H1 (cell line): ENCODE measurements at regions not wholly inside any gene's neighbourhood (a gene's known extent, or its start where the extent isn't known, plus 50 kb on each side); places are given as distances from the start of the nearest gene placed in this dataset.

Experiments
- CTCF ChIA-PET: fragments of 300-600 bp; sonication (Branson Sonifier 250); formaldehyde crosslinking; loops from one replicate; lab custom pipeline; 2021; ENCODE audit not compliant: partially characterized antibody; lab: Charles Lee
- POLR2A ChIA-PET: fragments of 300-600 bp; sonication (Branson Sonifier 250); formaldehyde crosslinking; loops from one replicate; lab custom pipeline; 2021; ENCODE audit warnings: inconsistent platforms; ENCODE audit not compliant: partially characterized antibody; lab: Charles Lee
- DNase-seq, 2 experiments: peaks; one replicate each; pipeline versions ENCODE4 v3.0.0 to v3.0.0-alpha.2; 2010 to 2022; ENCODE audit warnings: low spot score in 2 of 2, low read depth in 1 of 2, mixed read lengths in 1 of 2
- FAIRE-seq: peaks from 2 replicates; lab custom pipeline; 2011; peaks lifted over from hg19 to GRCh38; lab: Jason Lieb, UNC
- H2AFZ ChIP-seq: 2 replicates; pipeline ENCODE4 v1.8.1; 2012; ENCODE audit warnings: low read length, inconsistent platforms
- H2AK5ac ChIP-seq: 2 replicates; pipeline ENCODE4 v1.6.1; 2013; ENCODE audit warnings: low read depth, low read length
- H2BK120ac ChIP-seq: replicated peaks from 2 replicates; pipeline ENCODE3; 2013; ENCODE audit warnings: low read depth, low read length, inconsistent platforms
- H2BK12ac ChIP-seq: 2 replicates; pipeline ENCODE4 v1.6.1; 2013; ENCODE audit warnings: low read depth, low read length
- H2BK15ac ChIP-seq: 2 replicates; pipeline ENCODE4 v1.6.1; 2013; ENCODE audit warnings: low read length
- H2BK20ac ChIP-seq: 2 replicates; pipeline ENCODE4 v1.6.1; 2013; ENCODE audit warnings: low read length
- H2BK5ac ChIP-seq: 2 replicates; pipeline ENCODE4 v1.6.1; 2013; ENCODE audit warnings: low read depth, low read length
- H3K14ac ChIP-seq: 2 replicates; pipeline ENCODE4 v1.6.1; 2013; ENCODE audit warnings: inconsistent platforms; ENCODE audit not compliant: insufficient read length
- H3K18ac ChIP-seq: 2 replicates; pipeline ENCODE4 v1.6.1; 2013; ENCODE audit warnings: low read length; ENCODE audit errors: extremely low read depth
- H3K23ac ChIP-seq: 2 replicates; pipeline ENCODE4 v1.6.1; 2013; ENCODE audit warnings: inconsistent platforms; ENCODE audit not compliant: insufficient read length
- H3K23me2 ChIP-seq: 2 replicates; pipeline ENCODE4 v1.6.1; 2013; ENCODE audit warnings: low read depth, low read length
- H3K27ac ChIP-seq: 2 replicates; pipeline ENCODE4 v1.6.1; 2011; ENCODE audit warnings: low read depth, low read length, inconsistent platforms
- H3K27me3 ChIP-seq, 4 experiments: replicated peaks in 1 of 4; 1 replicate in 1 of 4; 2 replicates in 3 of 4; pipeline versions ENCODE4 v1.6.1 to v1.8.1; 2011 to 2013; ENCODE audit warnings: low read length in 3 of 4, mild to moderate bottlenecking in 3 of 4, inconsistent platforms in 2 of 4, mixed read lengths in 2 of 4, moderate library complexity in 1 of 4; ENCODE audit not compliant: control insufficient read depth in 3 of 4, insufficient read depth in 3 of 4; ENCODE audit errors: extremely low read depth in 1 of 4
- H3K36me3 ChIP-seq, 4 experiments: 2 replicates each; pipeline versions ENCODE4 v1.6.1 to v1.8.1; 2011 to 2013; ENCODE audit warnings: mild to moderate bottlenecking in 4 of 4, low read length in 3 of 4, moderate library complexity in 2 of 4, control low read depth in 1 of 4, inconsistent platforms in 1 of 4; ENCODE audit not compliant: insufficient read depth in 4 of 4, control insufficient read depth in 2 of 4
- H3K4ac ChIP-seq: replicated peaks from 2 replicates; pipeline ENCODE3; 2013; ENCODE audit warnings: low read length, low read depth, mixed read lengths, inconsistent platforms; ENCODE audit not compliant: insufficient read length
- H3K4me1 ChIP-seq, 4 experiments: replicated peaks in 1 of 4; 1 replicate in 1 of 4; 2 replicates in 3 of 4; pipeline versions ENCODE4 v1.6.1 to v1.8.1; 2011 to 2013; ENCODE audit warnings: low read length in 3 of 4, inconsistent platforms in 2 of 4, mixed read lengths in 1 of 4; ENCODE audit not compliant: insufficient read depth in 4 of 4, control insufficient read depth in 3 of 4
- H3K4me2 ChIP-seq, 2 experiments: 2 replicates each; pipeline versions ENCODE4 v1.6.1 to v1.8.1; 2011 to 2013; ENCODE audit warnings: low read depth in 2 of 2, low read length in 2 of 2, control low read depth in 1 of 2, inconsistent platforms in 1 of 2, mild to moderate bottlenecking in 1 of 2; ENCODE audit not compliant: insufficient read depth in 1 of 2
- H3K4me3 ChIP-seq, 4 experiments: fragments of 200-600, 300-600 bp in 1 of 4; sonication (generic), shearing (Covaris generic), sonication (Bioruptor Twin) in 1 of 4; 2 replicates each; pipeline versions ENCODE4 v1.5.1 to v1.8.1; 2011 to 2016; ENCODE audit warnings: low read length in 4 of 4, low read depth in 3 of 4, control low read depth in 2 of 4, inconsistent platforms in 2 of 4, mild to moderate bottlenecking in 2 of 4, mixed read lengths in 1 of 4, moderate library complexity in 1 of 4; ENCODE audit not compliant: insufficient read depth in 2 of 4; ENCODE audit errors: extremely low read depth in 1 of 4
- H3K56ac ChIP-seq: replicated peaks from 2 replicates; pipeline ENCODE3; 2013; ENCODE audit warnings: low read depth, mild to moderate bottlenecking, mixed read lengths, low read length, inconsistent platforms; ENCODE audit not compliant: insufficient read length
- H3K79me1 ChIP-seq: 2 replicates; pipeline ENCODE4 v1.6.1; 2013; ENCODE audit warnings: low read depth, low read length, control low read depth
- H3K79me2 ChIP-seq, 2 experiments: 2 replicates each; pipeline versions ENCODE4 v1.6.1 to v1.8.1; 2012 to 2013; ENCODE audit warnings: low read length in 2 of 2, mild to moderate bottlenecking in 2 of 2, inconsistent platforms in 1 of 2; ENCODE audit not compliant: insufficient read depth in 2 of 2, control insufficient read depth in 1 of 2
- H3K9ac ChIP-seq, 4 experiments: replicated peaks in 1 of 4; 1 replicate in 1 of 4; 2 replicates in 3 of 4; pipeline versions ENCODE4 v1.6.1 to v1.8.1; 2011 to 2013; ENCODE audit warnings: low read depth in 3 of 4, low read length in 3 of 4, control low read depth in 2 of 4, mild to moderate bottlenecking in 2 of 4, moderate library complexity in 2 of 4, inconsistent platforms in 1 of 4; ENCODE audit errors: extremely low read depth in 1 of 4
- H3K9me3 ChIP-seq, 2 experiments: 2 replicates each; pipeline versions ENCODE4 v1.6.1 to v1.8.1; 2012 to 2013; ENCODE audit warnings: mild to moderate bottlenecking in 2 of 2, moderate library complexity in 2 of 2, control low read depth in 1 of 2, inconsistent platforms in 1 of 2, low read depth in 1 of 2, low read length in 1 of 2, mixed read lengths in 1 of 2; ENCODE audit not compliant: insufficient read depth in 2 of 2
- H4K20me1 ChIP-seq, 2 experiments: replicated peaks in 1 of 2; 2 replicates each; pipeline versions ENCODE3 to v1.8.1; 2011 to 2013; ENCODE audit warnings: inconsistent platforms in 2 of 2, low read length in 2 of 2, mild to moderate bottlenecking in 1 of 2; ENCODE audit not compliant: insufficient read depth in 2 of 2, control insufficient read depth in 1 of 2
- H4K5ac ChIP-seq: 2 replicates; pipeline ENCODE4 v1.6.1; 2013; ENCODE audit warnings: low read length, low read depth, mixed read lengths, inconsistent platforms; ENCODE audit not compliant: insufficient read length
- H4K8ac ChIP-seq: 2 replicates; pipeline ENCODE4 v1.8.0; 2013; ENCODE audit warnings: mild to moderate bottlenecking, moderate library complexity, low read length, inconsistent platforms; ENCODE audit not compliant: insufficient read depth; ENCODE audit errors: extremely low read depth
- H4K91ac ChIP-seq: replicated peaks from 2 replicates; pipeline ENCODE3; 2013; ENCODE audit warnings: low read length, mixed read lengths, inconsistent platforms; ENCODE audit not compliant: insufficient read length
- HDAC6 ChIP-seq: IDR thresholded peaks from one replicate; pipeline ENCODE4 v1.7.1; 2012; ENCODE audit warnings: low read depth, mild to moderate bottlenecking, inconsistent platforms, low read length, moderate library complexity
- WGBS, 2 experiments: shearing (Covaris generic) in 1 of 2; methylation state at CpG; one replicate each; pipeline versions ENCODE4 v1.1.6 to v1.1.7; 2013 to 2015; ENCODE audit warnings: low lambda C conversion rate in 2 of 2, mixed read lengths in 2 of 2, inconsistent platforms in 1 of 2, low coverage in 1 of 2, missing lambda C conversion rate in 1 of 2; ENCODE audit not compliant: insufficient replicate concordance in 2 of 2, insufficient coverage in 1 of 2, insufficient read length in 1 of 2; ENCODE audit errors: extremely low coverage in 1 of 2, missing lambda C conversion rate in 1 of 2; 5-methylcytosine and 5-hydroxymethylcytosine counted together

DNA sequence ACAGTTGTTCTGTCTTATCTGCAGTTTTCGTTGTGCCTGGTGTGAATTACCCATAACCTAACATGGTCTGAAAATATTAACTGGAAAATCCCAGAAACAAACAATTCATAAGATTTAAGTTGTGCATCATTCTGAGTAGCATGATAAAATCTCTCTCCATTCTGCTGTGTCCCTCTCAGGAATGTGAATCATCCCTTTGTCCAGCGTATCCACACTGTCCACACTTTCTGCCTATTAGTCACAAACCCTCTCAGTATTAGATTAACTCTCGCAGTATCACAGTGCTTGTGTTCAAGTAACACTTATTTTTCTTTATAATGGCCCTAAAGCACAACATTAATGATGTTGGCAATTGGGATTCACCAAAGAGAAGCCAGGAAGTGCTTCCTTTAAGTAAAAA lies 203.2 kb downstream of the CGGBP1 start:
- Histone ChIP-seq H3K27ac (no peak overlapping the region), H3K4me3 (no peak overlapping the region), H3K9ac (no peak overlapping the region), H3K4me1 (no peaks in the 10 kb centered on the region), H4K8ac (no peak overlapping the region), H3K27me3 (no peaks in the 10 kb centered on the region), H3K4me2 (no peak overlapping the region), H4K91ac (no peak overlapping the region), H4K5ac (no peak overlapping the region), H3K18ac (no peak overlapping the region), H2BK15ac (no peak overlapping the region), H2BK5ac (no peak overlapping the region), H2AK5ac (no peak overlapping the region), H3K79me2 (no peaks in the 10 kb centered on the region), H3K9me3 (no peaks in the 10 kb centered on the region), H2BK120ac (no peak overlapping the region), H3K4ac (no peak overlapping the region), H3K56ac (no peak overlapping the region), H2BK12ac (no peak overlapping the region), H4K20me1 (no peaks in the 10 kb centered on the region), H3K79me1 (no peaks in the 10 kb centered on the region), H3K14ac (no peak overlapping the region), H3K23ac (no peak overlapping the region), H2AFZ (no peak overlapping the region), H2BK20ac (no peak overlapping the region), H3K23me2 (no peaks in the 10 kb centered on the region), H3K36me3 (no peaks in the 10 kb centered on the region)
- FAIRE-seq (no peak), DNase-seq (no peak)
- TF ChIP-seq HDAC6, result no peak
- 95% methylated on average over 3 of the region's 3 CpGs; no CpG with 5 or more reads in 1 of the 2 experiments for WGBS, 2 experiments
- ChIA-PET CTCF (no interaction called here), POLR2A (no interaction called here)
